22Rv1 (cell line): ENCODE measurements at regions not wholly inside any gene's neighbourhood (a gene's known extent, or its start where the extent isn't known, plus 50 kb on each side); places are given as distances from the start of the nearest gene placed in this dataset.

ENCODE experiments used
- ZFX ChIP-seq: fragments of 450-650 bp; IDR thresholded peaks from 2 replicates; pipeline ENCODE4 v1.6.1; 2017; ENCODE audit warnings: antibody characterized with exemption, borderline replicate concordance
- TF ChIP-seq, protein P1 (sequence below): fragments of 450-650 bp; IDR thresholded peaks from 2 replicates; pipeline ENCODE4 v1.5.1; 2017; ENCODE audit warnings: mild to moderate bottlenecking

- TF ChIP-seq, protein P1, sequence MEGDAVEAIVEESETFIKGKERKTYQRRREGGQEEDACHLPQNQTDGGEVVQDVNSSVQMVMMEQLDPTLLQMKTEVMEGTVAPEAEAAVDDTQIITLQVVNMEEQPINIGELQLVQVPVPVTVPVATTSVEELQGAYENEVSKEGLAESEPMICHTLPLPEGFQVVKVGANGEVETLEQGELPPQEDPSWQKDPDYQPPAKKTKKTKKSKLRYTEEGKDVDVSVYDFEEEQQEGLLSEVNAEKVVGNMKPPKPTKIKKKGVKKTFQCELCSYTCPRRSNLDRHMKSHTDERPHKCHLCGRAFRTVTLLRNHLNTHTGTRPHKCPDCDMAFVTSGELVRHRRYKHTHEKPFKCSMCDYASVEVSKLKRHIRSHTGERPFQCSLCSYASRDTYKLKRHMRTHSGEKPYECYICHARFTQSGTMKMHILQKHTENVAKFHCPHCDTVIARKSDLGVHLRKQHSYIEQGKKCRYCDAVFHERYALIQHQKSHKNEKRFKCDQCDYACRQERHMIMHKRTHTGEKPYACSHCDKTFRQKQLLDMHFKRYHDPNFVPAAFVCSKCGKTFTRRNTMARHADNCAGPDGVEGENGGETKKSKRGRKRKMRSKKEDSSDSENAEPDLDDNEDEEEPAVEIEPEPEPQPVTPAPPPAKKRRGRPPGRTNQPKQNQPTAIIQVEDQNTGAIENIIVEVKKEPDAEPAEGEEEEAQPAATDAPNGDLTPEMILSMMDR: no peak
- no peak for TF ChIP-seq ZFX
These were observed 140.1 kb upstream of the INHBA start for GRCh38 chr7:41842956-41843355.
